ENCODE measurements at regions not wholly inside any gene's neighbourhood (a gene's known extent, or its start where the extent isn't known, plus 50 kb on each side); places are given as distances from the start of the nearest gene placed in this dataset.
"Not testable (repeated sequence)": the region's sequence is repeated elsewhere in the genome, so short reads cannot be mapped to it uniquely, and the experiment has no call there.

DNA sequence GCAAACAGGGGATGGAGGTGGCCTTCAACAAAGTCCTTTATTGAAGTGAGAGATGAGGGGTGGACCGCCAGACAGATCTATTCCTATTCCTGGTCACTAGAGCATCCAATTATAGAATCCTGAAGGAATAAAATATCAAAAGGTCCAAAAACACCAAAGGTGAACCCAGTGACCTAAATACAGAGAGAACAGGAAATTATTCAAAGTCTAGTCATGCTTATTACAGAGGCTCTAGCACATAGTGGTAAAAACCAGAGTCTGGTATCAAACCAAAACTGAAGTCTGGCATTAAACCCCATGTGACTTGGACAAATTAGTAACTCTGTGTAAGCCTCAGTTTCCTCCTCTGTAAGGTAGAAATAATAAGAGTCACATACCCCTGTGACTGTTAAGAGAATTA is 100.5 kb upstream of the SNX2 start:
- no peak for DNase-seq

DNA sequence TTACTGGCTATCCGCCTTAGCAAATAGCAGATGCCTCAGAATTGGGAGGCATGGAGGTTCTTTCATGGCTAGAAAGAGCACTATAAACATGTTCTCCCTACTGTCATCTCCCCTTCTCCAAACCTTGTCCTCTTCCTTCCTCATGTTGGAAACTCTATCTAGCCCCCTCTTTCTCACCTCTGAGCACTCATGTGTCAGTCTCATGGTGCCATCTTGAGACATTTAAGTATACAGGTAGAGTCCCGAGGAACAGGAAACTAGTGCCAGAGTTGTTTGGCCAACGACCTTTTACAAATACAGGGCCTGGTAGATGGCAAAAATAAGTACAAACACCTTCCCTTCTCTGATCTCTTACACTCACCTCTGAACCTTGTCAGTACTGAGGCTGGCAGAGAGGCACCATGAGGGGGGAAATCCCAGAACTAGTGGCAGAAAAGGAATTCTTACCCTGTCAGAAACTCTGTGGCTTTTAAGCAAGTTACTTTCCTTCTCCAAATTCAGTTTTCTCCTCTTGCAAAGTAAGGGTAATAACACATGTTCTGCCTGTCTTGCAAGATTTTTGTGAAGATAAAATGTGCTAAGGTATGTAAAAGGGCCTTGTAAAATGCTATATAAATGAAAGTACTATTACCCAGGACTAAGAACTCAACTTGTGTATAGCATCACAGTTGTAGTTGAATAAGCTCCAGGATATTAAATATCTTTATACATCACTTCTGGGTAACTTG is 94.1 kb upstream of the SNX2 start:
- no peak for DNase-seq

DNA sequence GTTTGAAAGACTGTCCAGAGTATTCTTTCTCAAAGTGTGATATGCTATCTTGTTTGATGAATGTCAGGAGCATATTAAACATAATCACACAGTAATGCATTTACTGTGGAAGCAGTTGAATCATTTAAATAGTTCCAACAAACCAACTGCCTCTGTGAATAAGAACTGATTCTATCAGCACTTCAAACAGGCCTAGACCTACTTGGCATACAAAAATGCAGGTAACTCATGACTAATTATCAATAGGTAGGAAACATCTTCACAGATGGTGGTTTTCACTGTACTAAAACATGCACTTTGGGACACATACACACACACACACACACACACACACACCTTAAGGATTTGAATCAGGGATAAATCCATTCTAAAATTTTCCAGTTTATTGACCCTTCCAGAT is 91.2 kb upstream of the SNX2 start:
- no peak for DNase-seq

- no peak for DNase-seq
Observed at GRCh38 chr5:122690266-122690665, 84.6 kb upstream of the SNX2 start.

DNA sequence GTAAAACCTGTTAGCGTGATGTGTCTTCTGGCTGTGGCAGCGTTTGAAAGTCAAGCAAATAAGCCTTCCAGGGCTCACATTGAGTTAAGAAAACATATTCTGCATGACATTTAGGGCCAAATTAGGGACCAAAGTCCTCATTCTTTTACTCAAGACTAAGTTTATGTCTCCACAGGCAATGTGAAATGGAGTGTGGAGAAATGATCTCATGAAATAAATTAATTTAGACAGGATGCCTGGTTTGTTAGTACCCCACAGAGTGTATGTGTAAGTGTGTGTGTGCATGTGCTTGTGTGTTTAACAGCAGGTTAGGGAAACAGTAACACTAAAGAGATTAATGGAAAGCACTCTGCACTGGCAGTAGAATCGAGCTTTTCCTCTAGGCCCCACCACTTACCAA is 82.9 kb upstream of the SNX2 start:
- DNase-seq, result no peak

DNA sequence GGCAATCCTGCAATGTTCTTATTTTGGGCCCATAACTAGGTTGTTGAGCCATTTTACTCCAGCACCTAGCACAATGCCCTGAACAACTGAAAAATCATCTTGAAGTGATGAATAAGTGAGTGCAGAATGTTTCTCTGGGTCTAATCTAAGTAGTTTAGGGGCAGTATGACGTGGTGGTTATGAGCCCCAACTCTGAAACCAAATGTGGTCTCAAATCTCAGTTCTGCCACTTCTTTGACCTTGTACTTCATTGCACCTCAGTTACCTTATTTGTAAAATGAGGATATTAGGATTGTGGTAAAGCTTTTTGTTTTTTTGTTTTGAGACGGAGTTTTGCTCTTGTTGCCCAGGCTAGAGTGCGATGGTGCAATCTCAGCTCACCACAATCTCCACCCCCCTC is 80.9 kb upstream of the SNX2 start:
- DNase-seq, result no peak

GRCh38 chr5:122694884-122695283 is 80.0 kb upstream of the SNX2 start:
- DNase-seq, result no peak

DNA sequence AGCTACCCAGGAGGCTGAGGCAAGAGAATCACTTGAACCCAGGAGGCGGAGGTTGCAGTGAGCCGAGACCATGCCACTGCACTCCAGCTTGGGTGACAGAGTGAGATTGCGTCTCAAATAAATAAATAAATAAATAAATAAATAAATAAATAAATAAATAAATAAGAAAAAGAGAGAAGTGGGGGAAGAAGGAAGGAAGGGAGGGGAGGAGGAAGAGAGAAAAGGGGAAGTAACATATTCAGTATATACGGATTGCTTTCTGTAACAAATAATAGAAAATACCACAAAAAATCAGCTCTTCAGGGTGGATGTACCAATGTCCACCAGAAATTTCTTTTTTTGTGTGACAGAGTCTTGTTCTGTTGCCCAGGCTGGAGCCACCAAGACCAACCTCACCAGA is 78.1 kb upstream of the SNX2 start:
- DNase-seq, result not testable (repeated sequence)

DNA sequence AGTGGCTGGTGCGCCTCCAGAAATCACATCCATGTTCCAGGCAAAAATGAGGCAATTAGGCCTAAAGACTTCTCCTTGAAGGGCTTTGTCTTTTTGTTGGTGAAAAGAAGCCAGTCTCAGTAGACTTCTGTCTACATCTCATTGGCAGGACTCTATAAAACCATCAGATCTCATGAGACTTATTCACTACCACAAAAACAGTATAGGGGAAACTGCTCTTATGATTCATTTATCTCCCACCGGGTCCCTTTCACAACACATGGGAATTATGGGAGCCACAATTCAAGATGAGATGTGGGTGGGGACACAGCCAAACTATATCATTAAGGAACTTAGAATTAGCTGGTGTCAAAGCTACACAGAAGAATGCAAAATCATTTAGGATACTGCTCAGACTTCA is 77.7 kb upstream of the SNX2 start:
- no peak for DNase-seq

- DNase-seq, result no peak
Observed at GRCh38 chr5:122699201-122699600, 75.7 kb upstream of the SNX2 start.

DNA sequence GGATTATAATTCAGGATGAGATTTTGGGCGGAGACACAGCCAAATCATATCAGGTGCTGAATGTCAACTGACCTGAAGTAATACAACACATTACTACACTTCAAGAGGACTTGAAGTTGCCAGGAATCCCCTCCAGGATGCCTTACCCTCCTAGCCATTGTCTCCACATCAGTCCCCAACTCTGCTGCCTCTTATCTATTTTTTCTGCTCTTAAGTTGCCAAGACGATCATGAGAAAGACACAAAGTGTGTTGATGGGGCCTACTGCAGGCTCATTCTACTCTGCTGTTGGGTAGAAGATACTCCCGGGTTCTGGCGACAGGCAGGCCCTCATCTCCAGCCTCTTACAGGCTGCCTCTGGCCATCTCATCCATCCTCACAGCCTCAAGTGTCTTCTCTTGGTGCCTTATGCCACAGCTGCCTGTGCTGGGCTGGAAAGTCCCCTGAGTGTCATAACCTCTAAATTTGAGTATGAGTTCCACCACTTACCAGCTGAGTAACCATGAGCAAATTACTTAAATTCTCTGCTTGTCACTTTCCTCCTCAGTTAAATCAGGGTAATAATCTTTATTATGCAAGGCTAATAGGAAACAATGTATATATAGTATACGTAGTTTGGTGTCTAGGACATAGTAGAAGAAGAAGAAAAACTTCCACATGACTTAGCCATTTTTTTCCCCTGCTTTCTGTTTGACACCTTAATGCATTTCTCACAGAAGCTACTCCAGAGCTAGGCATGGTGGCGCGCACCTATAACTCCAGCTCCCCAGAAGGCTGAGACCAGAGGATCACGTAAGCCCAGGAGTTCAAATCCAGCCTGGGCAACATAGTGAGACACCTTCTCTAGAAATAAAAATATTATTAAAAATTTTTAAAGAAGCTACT is 73.0 kb upstream of the SNX2 start:
- DNase-seq, result peak; percentile 73

GRCh38 chr5:122702524-122702875 is 72.4 kb upstream of the SNX2 start:
- peak; percentile 55 for DNase-seq

DNA sequence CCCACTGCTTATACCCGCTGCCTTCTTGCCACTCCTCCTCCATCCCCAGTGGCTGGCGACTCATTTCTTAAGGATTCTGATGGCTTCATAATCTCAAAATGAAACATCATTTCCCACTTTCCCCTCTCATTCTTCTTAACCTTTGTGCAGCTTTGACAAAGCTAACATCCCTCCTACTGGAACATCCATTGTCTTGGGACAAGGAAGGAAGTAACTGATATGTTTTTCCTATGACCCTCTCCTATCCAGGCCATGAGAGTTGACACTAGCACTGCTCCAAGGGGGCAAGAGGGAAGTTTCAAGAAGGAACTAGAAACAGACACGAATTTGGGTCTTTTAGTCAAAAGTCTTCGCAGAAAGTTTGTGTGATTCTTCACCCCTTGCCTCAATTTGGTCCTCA is 71.7 kb upstream of the SNX2 start:
- no peak for DNase-seq

- DNase-seq, result no peak
Observed at GRCh38 chr5:122704247-122705036, 70.4 kb upstream of the SNX2 start.

GRCh38 chr5:122705851-122706250 is 69.0 kb upstream of the SNX2 start:
- no peak for DNase-seq

DNA sequence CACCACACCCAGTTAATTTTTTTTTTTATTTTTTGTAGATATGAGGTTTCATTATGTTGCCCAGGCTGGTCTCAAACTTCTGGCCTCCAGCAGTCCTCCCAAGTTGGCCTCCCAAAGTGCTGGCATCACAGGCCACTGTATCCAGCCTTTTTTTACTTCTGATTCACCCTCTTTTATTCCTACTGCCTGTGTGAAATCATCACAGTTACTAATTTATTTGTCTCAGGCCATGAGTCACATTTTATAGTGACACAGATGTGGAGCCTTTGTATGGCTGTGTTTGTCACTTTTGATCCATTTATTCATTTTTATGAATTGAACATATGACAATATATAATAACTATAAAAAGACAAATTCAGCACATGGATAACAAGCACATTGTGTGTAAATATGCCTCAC is 67.1 kb upstream of the SNX2 start:
- DNase-seq, result no peak

DNA sequence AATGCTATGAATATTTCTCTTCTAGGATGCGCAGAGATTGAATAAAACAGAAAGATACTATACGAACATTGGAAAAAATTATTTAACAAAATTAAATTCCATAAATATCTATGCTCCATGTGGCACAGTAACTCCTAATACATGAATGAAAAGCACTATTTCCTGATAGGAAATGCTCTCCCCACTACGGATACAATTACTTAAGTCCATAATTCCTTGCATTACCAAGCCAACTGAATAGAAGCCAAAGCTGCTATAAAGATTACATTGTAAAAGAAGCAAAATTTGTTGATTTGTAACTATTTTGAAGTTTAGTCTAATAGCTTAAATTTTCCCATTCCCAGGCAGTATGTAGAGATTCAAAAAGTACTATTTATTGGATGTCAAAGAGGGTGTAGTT is 61.8 kb upstream of the SNX2 start:
- no peak for DNase-seq

DNA sequence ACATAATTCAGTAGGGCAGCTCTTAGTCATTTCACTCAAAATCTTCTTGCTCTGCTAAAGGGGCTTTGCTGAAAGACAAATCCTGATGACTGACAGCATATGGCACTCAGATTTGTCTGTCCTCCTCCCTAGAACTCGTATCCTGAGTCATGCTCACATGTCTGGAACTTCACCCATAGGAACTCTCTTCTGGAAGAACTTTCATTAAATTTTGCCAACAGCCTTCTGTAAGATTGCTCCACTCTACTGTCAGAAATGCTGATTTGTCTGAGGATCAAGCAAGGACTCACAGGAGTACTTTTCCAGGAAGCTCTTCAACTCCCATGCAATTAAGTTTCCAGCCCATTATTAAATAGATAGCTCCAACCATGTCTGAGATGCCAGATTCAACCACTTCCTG is 59.8 kb upstream of the SNX2 start:
- no peak for DNase-seq

DNA sequence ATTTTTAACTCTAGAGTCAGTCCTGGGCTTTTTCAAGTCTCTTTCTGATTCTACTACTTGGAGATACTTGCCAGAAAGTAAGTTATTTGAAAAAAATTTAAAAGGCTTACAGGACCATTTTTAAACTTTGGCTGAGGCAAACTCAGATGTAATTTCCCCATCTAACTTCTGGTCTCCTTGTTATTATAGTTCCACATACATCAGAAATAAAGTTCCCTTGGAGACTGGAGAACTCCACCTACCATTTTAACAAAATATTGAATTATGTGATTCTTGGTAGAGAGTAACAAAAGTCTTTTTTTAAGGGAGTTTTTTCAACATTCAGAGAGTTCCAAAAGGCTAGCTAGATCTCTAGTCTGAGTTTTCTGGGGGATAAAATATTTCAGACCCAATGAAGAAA is 56.3 kb upstream of the SNX2 start:
- no peak for DNase-seq

- DNase-seq, result no peak
Observed at GRCh38 chr5:122719991-122720746, 54.7 kb upstream of the SNX2 start.

- no peak for DNase-seq
Observed at GRCh38 chr5:122721127-122721526, 53.8 kb upstream of the SNX2 start.

DNA sequence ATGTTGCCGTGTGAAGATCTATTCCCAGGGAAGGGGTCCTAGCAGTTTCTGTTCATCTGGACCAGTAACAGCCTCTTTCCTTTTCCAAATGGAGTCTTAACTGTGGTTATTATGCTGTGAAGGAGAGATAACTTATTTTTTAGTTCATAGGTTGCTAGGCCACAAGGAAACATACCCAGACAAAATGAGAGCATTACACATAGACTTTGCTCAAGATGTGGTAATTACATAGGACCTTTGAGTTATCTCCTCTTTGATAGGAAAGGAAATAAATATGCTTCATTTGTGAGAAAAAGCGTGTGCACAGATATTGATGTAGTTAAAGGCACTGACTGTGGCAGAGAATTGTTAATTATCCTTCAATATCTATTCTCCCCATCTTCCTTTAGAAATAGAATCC is 52.5 kb upstream of the SNX2 start:
- no peak for DNase-seq
